HCT116 (cell line): ENCODE measurements at regions not wholly inside any gene's neighbourhood (a gene's known extent, or its start where the extent isn't known, plus 50 kb on each side); places are given as distances from the start of the nearest gene placed in this dataset.

Experiments used
- ATAC-seq: fragments of 200-7000 bp; cut with Tn5 transposase; 2 replicates; pipeline ENCODE4 v1.9.1; 2020; ENCODE audit warnings: mild to moderate bottlenecking, moderate library complexity
- BruUV-seq: library from RNA; stranded (reverse); fragments of 400-500 nt; replicated peaks from 2 replicates; lab custom pipeline; 2021; lab: Mats Ljungman, UMichigan
- CTCF ChIA-PET: fragments of 300-600 bp; sonication (Branson Sonifier 250); formaldehyde crosslinking; loops from one replicate; lab custom pipeline; 2021; ENCODE audit warnings: antibody characterized with exemption; lab: Charles Lee
- POLR2A ChIA-PET: fragments of 300-600, 350-600 bp; sonication (Branson Sonifier 250); formaldehyde crosslinking; loops from one replicate; lab custom pipeline; 2021; ENCODE audit warnings: antibody characterized with exemption; lab: Charles Lee
- RAD21 ChIA-PET, 2 experiments: fragments of 300-600 bp; sonication (Branson Sonifier 250); formaldehyde crosslinking; loops; one replicate each; lab custom pipeline; 2023; ENCODE audit warnings: low total read pairs in 2 of 2; ENCODE audit not compliant: uncharacterized antibody in 2 of 2, unreplicated experiment in 2 of 2, low non-redundant PET in 1 of 2; lab: Charles Lee
- DNase-seq: peaks from one replicate; pipeline ENCODE4 v3.0.0-alpha.2; 2010; ENCODE audit warnings: low read depth, low spot score
- H2AFZ ChIP-seq: fragments of 200-600 bp; shearing (Covaris generic), sonication (generic); 2 replicates; pipeline ENCODE4 v1.6.1; 2017; ENCODE audit warnings: low read depth, mixed run types, mixed read lengths, antibody characterized with exemption, low read length; ENCODE audit not compliant: poor library complexity, severe bottlenecking
- H3K27ac ChIP-seq: 2 replicates; pipeline ENCODE4 v1.5.1; 2012; ENCODE audit warnings: low read depth, low read length
- H3K27me3 ChIP-seq: fragments of 200-600 bp; sonication (generic); 2 replicates; pipeline ENCODE4 v1.6.1; 2016; ENCODE audit warnings: mixed run types, low read length, mixed read lengths; ENCODE audit not compliant: insufficient read depth
- H3K36me3 ChIP-seq, 2 experiments: fragments of 200-500 bp in 1 of 2; fragments of 200-600 bp in 1 of 2; sonication (Bioruptor generic) in 1 of 2; sonication (generic) in 1 of 2; 2 replicates each; pipeline versions ENCODE4 v1.5.1 to v1.6.1; 2014 to 2016; ENCODE audit warnings: low read length in 2 of 2, inconsistent platforms in 1 of 2, mixed read lengths in 1 of 2, mixed run types in 1 of 2; ENCODE audit not compliant: insufficient read depth in 2 of 2, control insufficient read depth in 1 of 2
- H3K4me1 ChIP-seq, 2 experiments: fragments of 200-600 bp in 1 of 2; sonication (generic) in 1 of 2; 2 replicates each; pipeline versions ENCODE4 v1.5.1 to v1.6.1; 2012 to 2017; ENCODE audit warnings: low read length in 2 of 2, inconsistent platforms in 1 of 2, mild to moderate bottlenecking in 1 of 2, mixed read lengths in 1 of 2, mixed run types in 1 of 2, moderate library complexity in 1 of 2; ENCODE audit not compliant: insufficient read depth in 2 of 2, control insufficient read depth in 1 of 2
- H3K4me2 ChIP-seq: fragments of 200-600 bp; sonication (generic); 2 replicates; pipeline ENCODE4 v1.6.1; 2017; ENCODE audit warnings: mixed run types, low read length, mixed read lengths
- H3K4me3 ChIP-seq, 2 experiments: fragments of 200-600 bp in 1 of 2; sonication (generic) in 1 of 2; replicated peaks in 1 of 2; 2 replicates each; pipeline ENCODE4 v1.5.1; 2011 to 2016; ENCODE audit warnings: low read length in 2 of 2, control low read depth in 1 of 2, low read depth in 1 of 2, mild to moderate bottlenecking in 1 of 2, mixed read lengths in 1 of 2, mixed run types in 1 of 2
- H3K79me2 ChIP-seq: fragments of 200-600 bp; sonication (generic); 2 replicates; pipeline ENCODE4 v1.6.1; 2017; ENCODE audit warnings: mild to moderate bottlenecking, mixed run types, low read length, moderate library complexity, mixed read lengths; ENCODE audit not compliant: insufficient read depth
- H3K9ac ChIP-seq: fragments of 200-600 bp; sonication (generic); 2 replicates; pipeline ENCODE4 v1.6.1; 2016; ENCODE audit warnings: low read length, mixed read lengths
- H3K9me2 ChIP-seq: fragments of 200-600 bp; sonication (generic), shearing (Covaris generic); 2 replicates; pipeline ENCODE4 v1.6.1; 2017; ENCODE audit warnings: mixed run types, mild to moderate bottlenecking, moderate library complexity; ENCODE audit not compliant: insufficient read depth
- H3K9me3 ChIP-seq, 2 experiments: fragments of 200-500 bp in 1 of 2; fragments of 200-600 bp in 1 of 2; sonication (Bioruptor generic) in 1 of 2; sonication (generic) in 1 of 2; 2 replicates each; pipeline ENCODE4 v1.6.1; 2014 to 2017; ENCODE audit warnings: low read length in 2 of 2, mixed read lengths in 2 of 2, inconsistent platforms in 1 of 2, low read depth in 1 of 2, mild to moderate bottlenecking in 1 of 2, mixed run types in 1 of 2, moderate library complexity in 1 of 2; ENCODE audit not compliant: control insufficient read depth in 1 of 2, insufficient read depth in 1 of 2
- H4K20me1 ChIP-seq: fragments of 200-600 bp; sonication (generic), shearing (Covaris generic); 2 replicates; pipeline ENCODE4 v1.6.1; 2017; ENCODE audit warnings: mixed run types, mild to moderate bottlenecking, moderate library complexity; ENCODE audit not compliant: insufficient read depth
- CEBPB ChIP-seq: IDR thresholded peaks from 2 replicates; pipeline ENCODE4 v1.6.1; 2012; ENCODE audit warnings: low read depth
- ELF1 ChIP-seq: IDR thresholded peaks from 2 replicates; pipeline ENCODE4 v1.6.1; 2012; ENCODE audit warnings: low read depth, borderline replicate concordance
- EZH2phosphoT487 ChIP-seq: fragments of 200-600 bp; IDR thresholded peaks from 2 replicates; pipeline ENCODE4 v1.6.1; 2018; ENCODE audit warnings: antibody characterized with exemption, borderline replicate concordance
- FOSL1 ChIP-seq: IDR thresholded peaks from 2 replicates; pipeline ENCODE4 v1.6.1; 2012; ENCODE audit warnings: low read depth
- POLR2A ChIP-seq: IDR thresholded peaks from 2 replicates; pipeline ENCODE4 v1.7.0; 2011; ENCODE audit warnings: borderline replicate concordance; ENCODE audit not compliant: insufficient read depth, insufficient read length; ENCODE audit errors: extremely low read depth
- POLR2AphosphoS5 ChIP-seq: IDR thresholded peaks from 2 replicates; pipeline ENCODE4 v1.6.1; 2011; ENCODE audit warnings: mild to moderate bottlenecking, low read depth, low read length, moderate library complexity
- RAD21 ChIP-seq: IDR thresholded peaks from 2 replicates; pipeline ENCODE4 v1.6.1; 2012; ENCODE audit warnings: low read depth, mild to moderate bottlenecking
- SIN3A ChIP-seq: IDR thresholded peaks from 2 replicates; pipeline ENCODE4 v1.6.1; 2012; ENCODE audit warnings: low read depth
- SP1 ChIP-seq: IDR thresholded peaks from 2 replicates; pipeline ENCODE4 v1.6.1; 2012; ENCODE audit warnings: low read depth
- SRF ChIP-seq: IDR thresholded peaks from 2 replicates; pipeline ENCODE4 v1.6.1; 2012; ENCODE audit warnings: low read depth
- TCF7L2 ChIP-seq: IDR thresholded peaks from 2 replicates; pipeline ENCODE4 v1.7.0; 2011; ENCODE audit warnings: borderline replicate concordance, inconsistent platforms; ENCODE audit not compliant: insufficient read depth, insufficient read length; ENCODE audit errors: extremely low read depth
- intact Hi-C: fragments of 100-400 bp; cut with micrococcal nuclease; formaldehyde crosslinking; loops from 2 replicates; pipeline ENCODE4 v1.10.0; 2022
- TF ChIP-seq, protein P1 (sequence below): IDR thresholded peaks from 2 replicates; pipeline ENCODE4 v1.6.1; 2012; ENCODE audit warnings: low read depth
- TF ChIP-seq, protein P2 (sequence below): IDR thresholded peaks from 2 replicates; pipeline ENCODE4 v1.6.1; 2012

DNA sequence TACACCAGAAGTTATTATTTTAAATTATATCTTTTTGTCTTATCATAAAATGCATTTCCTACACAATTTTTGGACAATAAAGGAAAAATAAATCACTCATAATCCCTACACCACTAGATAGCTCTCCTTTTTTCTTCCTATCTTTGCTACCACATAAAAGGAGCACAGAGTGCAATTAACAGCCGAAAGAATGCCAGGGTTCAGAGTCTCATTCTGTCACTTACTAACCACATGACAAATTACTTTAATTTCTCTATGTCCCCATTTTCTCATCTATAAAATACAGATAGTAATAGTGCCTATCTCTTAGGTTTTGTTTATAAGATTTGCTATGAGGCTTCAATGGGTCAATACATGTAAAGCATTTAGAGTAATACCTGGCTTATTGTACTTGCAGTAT is 158.7 kb upstream of the GRIN3A start:
- no peak overlapping the region for H3K4me2 ChIP-seq
- H3K27me3 ChIP-seq = no peaks in the 10 kb centered on the region
- DNase-seq (no peak), ATAC-seq (no peak)
- no peak overlapping the region for H3K4me3 ChIP-seq
- no peaks in the 10 kb centered on the region for H3K9me3 ChIP-seq
- H3K79me2 ChIP-seq = no peaks in the 10 kb centered on the region
- no TSS peak for BruUV-seq
- H3K4me1 ChIP-seq = no peaks in the 10 kb centered on the region
- no peak for TF ChIP-seq POLR2AphosphoS5
- intact Hi-C loops = no loop called here
- RAD21 ChIA-PET = no interaction called here
- POLR2A ChIA-PET = no interaction called here
- no peak overlapping the region for H3K27ac ChIP-seq
- H3K9ac ChIP-seq = no peak overlapping the region
- CTCF ChIA-PET = no interaction called here
- H2AFZ ChIP-seq = no peak overlapping the region
- no peaks in the 10 kb centered on the region for H4K20me1 ChIP-seq
- H3K36me3 ChIP-seq = no peaks in the 10 kb centered on the region
- no peaks in the 10 kb centered on the region for H3K9me2 ChIP-seq

DNA sequence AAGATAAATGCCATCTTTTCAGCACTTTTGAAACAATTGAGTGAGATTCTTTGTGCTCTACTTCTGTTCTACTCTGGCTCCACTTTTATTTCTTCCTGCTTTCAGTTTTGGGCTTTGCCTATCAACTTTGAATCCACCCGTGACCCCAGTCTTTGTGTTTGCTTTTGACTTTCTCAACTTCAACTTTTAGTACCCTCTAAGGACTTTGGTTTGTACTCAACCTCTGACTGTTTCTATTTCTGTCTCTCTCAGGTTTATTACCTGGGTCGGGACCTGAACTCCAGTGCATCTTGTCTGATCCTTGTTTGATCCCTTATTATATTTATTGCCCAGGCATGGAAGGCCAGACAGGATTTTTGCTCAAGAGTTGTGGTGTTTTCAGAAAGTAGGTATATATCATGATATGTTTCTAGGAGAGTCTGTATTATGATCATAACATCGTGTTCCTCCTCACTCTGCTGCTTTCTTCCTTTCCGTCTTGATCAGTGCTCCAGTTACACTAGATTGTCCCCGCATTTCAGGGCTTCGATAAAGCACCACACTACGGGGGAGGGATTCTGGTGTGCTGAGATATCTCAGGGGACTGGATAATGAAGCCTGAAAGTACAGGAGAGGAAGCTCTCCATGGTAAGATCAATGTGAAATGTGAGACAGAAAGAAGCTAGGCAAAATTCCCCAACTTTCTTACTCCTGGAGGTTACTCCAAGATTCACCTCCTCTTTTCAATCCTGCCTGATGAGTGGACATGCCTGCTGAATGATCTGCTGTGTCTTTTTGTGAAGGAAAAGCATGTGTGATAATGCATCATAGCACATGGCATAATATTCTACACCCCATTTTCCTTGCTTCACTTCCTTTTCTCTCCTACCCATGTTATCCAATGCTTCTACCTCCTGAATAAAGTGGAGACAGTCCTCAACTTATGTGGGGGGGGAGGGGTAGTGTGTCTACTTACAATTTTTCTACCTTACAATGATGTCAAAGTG is 155.5 kb upstream of the GRIN3A start:
- no peaks in the 10 kb centered on the region for H3K9me3 ChIP-seq
- no peaks in the 10 kb centered on the region for H3K4me1 ChIP-seq
- H3K27ac ChIP-seq = no peak overlapping the region
- H3K9me2 ChIP-seq = no peaks in the 10 kb centered on the region
- intact Hi-C loops = no loop called here
- H3K27me3 ChIP-seq = no peaks in the 10 kb centered on the region
- H2AFZ ChIP-seq = no peak overlapping the region
- TF ChIP-seq SIN3A (no peak), SRF (no peak), TCF7L2 (no peak), POLR2A (no peak), SP1 (no peak), EZH2phosphoT487 (no peak), FOSL1 (no peak), ELF1 (no peak), RAD21 (no peak), CEBPB (no peak)
- TF ChIP-seq, protein P1, sequence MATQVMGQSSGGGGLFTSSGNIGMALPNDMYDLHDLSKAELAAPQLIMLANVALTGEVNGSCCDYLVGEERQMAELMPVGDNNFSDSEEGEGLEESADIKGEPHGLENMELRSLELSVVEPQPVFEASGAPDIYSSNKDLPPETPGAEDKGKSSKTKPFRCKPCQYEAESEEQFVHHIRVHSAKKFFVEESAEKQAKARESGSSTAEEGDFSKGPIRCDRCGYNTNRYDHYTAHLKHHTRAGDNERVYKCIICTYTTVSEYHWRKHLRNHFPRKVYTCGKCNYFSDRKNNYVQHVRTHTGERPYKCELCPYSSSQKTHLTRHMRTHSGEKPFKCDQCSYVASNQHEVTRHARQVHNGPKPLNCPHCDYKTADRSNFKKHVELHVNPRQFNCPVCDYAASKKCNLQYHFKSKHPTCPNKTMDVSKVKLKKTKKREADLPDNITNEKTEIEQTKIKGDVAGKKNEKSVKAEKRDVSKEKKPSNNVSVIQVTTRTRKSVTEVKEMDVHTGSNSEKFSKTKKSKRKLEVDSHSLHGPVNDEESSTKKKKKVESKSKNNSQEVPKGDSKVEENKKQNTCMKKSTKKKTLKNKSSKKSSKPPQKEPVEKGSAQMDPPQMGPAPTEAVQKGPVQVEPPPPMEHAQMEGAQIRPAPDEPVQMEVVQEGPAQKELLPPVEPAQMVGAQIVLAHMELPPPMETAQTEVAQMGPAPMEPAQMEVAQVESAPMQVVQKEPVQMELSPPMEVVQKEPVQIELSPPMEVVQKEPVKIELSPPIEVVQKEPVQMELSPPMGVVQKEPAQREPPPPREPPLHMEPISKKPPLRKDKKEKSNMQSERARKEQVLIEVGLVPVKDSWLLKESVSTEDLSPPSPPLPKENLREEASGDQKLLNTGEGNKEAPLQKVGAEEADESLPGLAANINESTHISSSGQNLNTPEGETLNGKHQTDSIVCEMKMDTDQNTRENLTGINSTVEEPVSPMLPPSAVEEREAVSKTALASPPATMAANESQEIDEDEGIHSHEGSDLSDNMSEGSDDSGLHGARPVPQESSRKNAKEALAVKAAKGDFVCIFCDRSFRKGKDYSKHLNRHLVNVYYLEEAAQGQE = no peak
- TF ChIP-seq, protein P2, sequence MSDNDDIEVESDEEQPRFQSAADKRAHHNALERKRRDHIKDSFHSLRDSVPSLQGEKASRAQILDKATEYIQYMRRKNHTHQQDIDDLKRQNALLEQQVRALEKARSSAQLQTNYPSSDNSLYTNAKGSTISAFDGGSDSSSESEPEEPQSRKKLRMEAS = no peak
- TF ChIP-seq, all 23 proteins: peak for 0
- no peak overlapping the region for H3K4me2 ChIP-seq
- H3K79me2 ChIP-seq = no peaks in the 10 kb centered on the region
- no TSS peak for BruUV-seq
- no peak overlapping the region for H3K9ac ChIP-seq
- no peaks in the 10 kb centered on the region for H4K20me1 ChIP-seq
- CTCF ChIA-PET = no interaction called here
- POLR2A ChIA-PET = no interaction called here
- no peaks in the 10 kb centered on the region for H3K36me3 ChIP-seq
- H3K4me3 ChIP-seq = no peak overlapping the region
- DNase-seq (no peak), ATAC-seq (no peak)
- RAD21 ChIA-PET = no interaction called here
